ENCODE measurements at regions not wholly inside any gene's neighbourhood (a gene's known extent, or its start where the extent isn't known, plus 50 kb on each side); places are given as distances from the start of the nearest gene placed in this dataset.

GRCh38 chr6:99187429-99187828 lies 162.0 kb downstream of the FAXC start:
- CTCF ChIA-PET: no interaction called here
- WGBS (ENCODE audit: low lambda C conversion rate): 13% methylated on average over 2 of the region's 2 CpGs
- Histone ChIP-seq H3K79me2 (ENCODE audit: insufficient read depth) (no peaks in the 10 kb centered on the region), H3K4me3 (ENCODE audit: low read depth in 2 of 2, low read length in 1 of 2) (no peak overlapping the region), H3K9me3 (no peaks in the 10 kb centered on the region), H2AFZ (ENCODE audit: low read depth) (no peak overlapping the region), H3K9ac (no peak overlapping the region), H3K27ac (ENCODE audit: low read depth in 2 of 2, low read length in 1 of 2) (no peak overlapping the region), H3K4me2 (no peak overlapping the region), H3F3A (replicated peaks; ENCODE audit: insufficient read depth) (no peaks in the 10 kb centered on the region), H3K4me1 (ENCODE audit: control insufficient read depth in 1 of 2, insufficient read depth in 2 of 2, low read depth in 1 of 2, low read length in 1 of 2) (no peaks in the 10 kb centered on the region; a peak in 1 of 4 replicates), H3K9me2 (no peaks in the 10 kb centered on the region), H3K36me3 (replicated peaks in 1 of 2; ENCODE audit: control insufficient read depth in 1 of 2, insufficient read depth in 2 of 2, low read length in 1 of 2) (no peaks in the 10 kb centered on the region), H4K20me1 (ENCODE audit: insufficient read depth) (no peaks in the 10 kb centered on the region), H3K27me3 (ENCODE audit: insufficient read depth) (no peaks in the 10 kb centered on the region)
- POLR2A ChIA-PET: no interaction called here
- DNase-seq: no peak
- no peak for TF ChIP-seq EZH2phosphoT487 (IDR thresholded peaks at IDR 0.05; ENCODE audit: borderline replicate concordance, low read depth)
- TF ChIP-seq CHD2 (IDR thresholded peaks at IDR 0.05; ENCODE audit: low read length, partially characterized antibody): no peak
- TF ChIP-seq GATA2 (CRISPR knock-in tag; IDR thresholded peaks at IDR 0.05): no peak

GRCh38 chr6:99186417-99186816 lies 163.1 kb downstream of the FAXC start:
- CTCF ChIA-PET: interaction anchor here (1.2 kb wide), 1 partner anchor 67 kb away, joined by 3 read pairs; no protein-coding TSS in a partner anchor
- no peak overlapping the region for H3K4me2 ChIP-seq
- POLR2A ChIA-PET: no interaction called here

More at GRCh38 chr6:99186417-99186816, 163.1 kb downstream of the FAXC start:
- Histone ChIP-seq H3K27me3 (ENCODE audit: insufficient read depth) (no peaks in the 10 kb centered on the region), H3K36me3 (replicated peaks in 1 of 2; ENCODE audit: control insufficient read depth in 1 of 2, insufficient read depth in 2 of 2, low read length in 1 of 2) (no peaks in the 10 kb centered on the region), H3F3A (replicated peaks; ENCODE audit: insufficient read depth) (no peaks in the 10 kb centered on the region), H3K9me3 (no peaks in the 10 kb centered on the region), H3K4me3 (ENCODE audit: low read depth in 2 of 2, low read length in 1 of 2) (no peak overlapping the region), H3K4me1 (ENCODE audit: control insufficient read depth in 1 of 2, insufficient read depth in 2 of 2, low read depth in 1 of 2, low read length in 1 of 2) (no peaks in the 10 kb centered on the region; a peak in 1 of 4 replicates), H2AFZ (ENCODE audit: low read depth) (no peak overlapping the region), H3K9me2 (no peaks in the 10 kb centered on the region), H4K20me1 (ENCODE audit: insufficient read depth) (no peaks in the 10 kb centered on the region), H3K79me2 (ENCODE audit: insufficient read depth) (no peaks in the 10 kb centered on the region), H3K27ac (ENCODE audit: low read depth in 2 of 2, low read length in 1 of 2) (no peak overlapping the region), H3K9ac (no peak overlapping the region)
- no peak for DNase-seq
- TF ChIP-seq JUND (IDR thresholded peaks at IDR 0.05) (no peak), ZBTB33 (IDR thresholded peaks at IDR 0.05; ENCODE audit: borderline replicate concordance, low read depth) (no peak), GABPA (IDR thresholded peaks at IDR 0.05; ENCODE audit: low read depth) (no peak), EP300 (IDR thresholded peaks at IDR 0.05; ENCODE audit: borderline replicate concordance in 1 of 2, low read depth in 1 of 2, low read length in 1 of 2) (no peak), USF1 (IDR thresholded peaks at IDR 0.05; ENCODE audit: borderline replicate concordance, low read depth) (no peak), SIN3A (IDR thresholded peaks at IDR 0.05; ENCODE audit: borderline replicate concordance, low read depth, low read length) (no peak), TCF12 (IDR thresholded peaks at IDR 0.05) (no peak), RCOR1 (IDR thresholded peaks at IDR 0.05; ENCODE audit: low read length) (no peak)
- TF ChIP-seq, protein P1, sequence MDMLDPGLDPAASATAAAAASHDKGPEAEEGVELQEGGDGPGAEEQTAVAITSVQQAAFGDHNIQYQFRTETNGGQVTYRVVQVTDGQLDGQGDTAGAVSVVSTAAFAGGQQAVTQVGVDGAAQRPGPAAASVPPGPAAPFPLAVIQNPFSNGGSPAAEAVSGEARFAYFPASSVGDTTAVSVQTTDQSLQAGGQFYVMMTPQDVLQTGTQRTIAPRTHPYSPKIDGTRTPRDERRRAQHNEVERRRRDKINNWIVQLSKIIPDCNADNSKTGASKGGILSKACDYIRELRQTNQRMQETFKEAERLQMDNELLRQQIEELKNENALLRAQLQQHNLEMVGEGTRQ (IDR thresholded peaks at IDR 0.05; ENCODE audit: borderline replicate concordance, low read depth, low read length): no peak
- 14% methylated on average over 2 of the region's 2 CpGs for WGBS (ENCODE audit: low lambda C conversion rate)
